ENCODE measurements at regions not wholly inside any gene's neighbourhood (a gene's known extent, or its start where the extent isn't known, plus 50 kb on each side); places are given as distances from the start of the nearest gene placed in this dataset.

DNA sequence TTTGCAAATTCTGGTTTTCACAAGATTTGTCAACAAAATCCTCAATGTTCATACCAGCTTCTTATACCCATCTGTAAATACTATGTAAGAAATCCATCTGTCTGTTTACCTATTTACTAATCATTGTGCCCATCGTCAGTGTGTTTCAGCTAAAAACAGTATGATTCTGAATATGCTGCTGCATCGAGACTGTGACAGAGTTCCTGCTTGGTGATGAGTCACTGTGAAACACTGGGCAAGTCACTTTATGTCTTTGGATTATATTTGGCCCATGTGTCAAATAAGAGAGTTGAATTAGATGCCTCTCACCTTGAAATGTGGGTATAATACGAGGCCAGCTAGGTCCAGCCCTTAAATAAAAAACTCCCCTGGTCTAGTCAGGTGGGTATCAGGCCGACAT, 79.3 kb downstream of the CBLL2 start:
- TF ChIP-seq, protein P1, sequence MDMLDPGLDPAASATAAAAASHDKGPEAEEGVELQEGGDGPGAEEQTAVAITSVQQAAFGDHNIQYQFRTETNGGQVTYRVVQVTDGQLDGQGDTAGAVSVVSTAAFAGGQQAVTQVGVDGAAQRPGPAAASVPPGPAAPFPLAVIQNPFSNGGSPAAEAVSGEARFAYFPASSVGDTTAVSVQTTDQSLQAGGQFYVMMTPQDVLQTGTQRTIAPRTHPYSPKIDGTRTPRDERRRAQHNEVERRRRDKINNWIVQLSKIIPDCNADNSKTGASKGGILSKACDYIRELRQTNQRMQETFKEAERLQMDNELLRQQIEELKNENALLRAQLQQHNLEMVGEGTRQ (CRISPR knock-in tag; IDR thresholded peaks at IDR 0.05), result no peak
- TF ChIP-seq JUN (CRISPR knock-in tag; IDR thresholded peaks at IDR 0.05) (no peak), ESRRA (CRISPR knock-in tag; IDR thresholded peaks at IDR 0.05; ENCODE audit: borderline replicate concordance) (no peak), ZNF317 (CRISPR knock-in tag; IDR thresholded peaks at IDR 0.05; ENCODE audit: borderline replicate concordance, low read depth) (no peak), SP1 (CRISPR knock-in tag; conservative IDR thresholded peaks at IDR 0.05) (no peak), NFE2L1 (CRISPR knock-in tag; IDR thresholded peaks at IDR 0.05) (no peak), ZNF138 (CRISPR knock-in tag; conservative IDR thresholded peaks at IDR 0.05) (no peak), ATF1 (CRISPR knock-in tag; IDR thresholded peaks at IDR 0.05) (no peak), FOXP1 (CRISPR knock-in tag; IDR thresholded peaks at IDR 0.05; ENCODE audit: borderline replicate concordance) (no peak)
- TF ChIP-seq, protein P2, sequence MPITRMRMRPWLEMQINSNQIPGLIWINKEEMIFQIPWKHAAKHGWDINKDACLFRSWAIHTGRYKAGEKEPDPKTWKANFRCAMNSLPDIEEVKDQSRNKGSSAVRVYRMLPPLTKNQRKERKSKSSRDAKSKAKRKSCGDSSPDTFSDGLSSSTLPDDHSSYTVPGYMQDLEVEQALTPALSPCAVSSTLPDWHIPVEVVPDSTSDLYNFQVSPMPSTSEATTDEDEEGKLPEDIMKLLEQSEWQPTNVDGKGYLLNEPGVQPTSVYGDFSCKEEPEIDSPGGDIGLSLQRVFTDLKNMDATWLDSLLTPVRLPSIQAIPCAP (CRISPR knock-in tag; IDR thresholded peaks at IDR 0.05), result no peak
- TF ChIP-seq, protein P3, sequence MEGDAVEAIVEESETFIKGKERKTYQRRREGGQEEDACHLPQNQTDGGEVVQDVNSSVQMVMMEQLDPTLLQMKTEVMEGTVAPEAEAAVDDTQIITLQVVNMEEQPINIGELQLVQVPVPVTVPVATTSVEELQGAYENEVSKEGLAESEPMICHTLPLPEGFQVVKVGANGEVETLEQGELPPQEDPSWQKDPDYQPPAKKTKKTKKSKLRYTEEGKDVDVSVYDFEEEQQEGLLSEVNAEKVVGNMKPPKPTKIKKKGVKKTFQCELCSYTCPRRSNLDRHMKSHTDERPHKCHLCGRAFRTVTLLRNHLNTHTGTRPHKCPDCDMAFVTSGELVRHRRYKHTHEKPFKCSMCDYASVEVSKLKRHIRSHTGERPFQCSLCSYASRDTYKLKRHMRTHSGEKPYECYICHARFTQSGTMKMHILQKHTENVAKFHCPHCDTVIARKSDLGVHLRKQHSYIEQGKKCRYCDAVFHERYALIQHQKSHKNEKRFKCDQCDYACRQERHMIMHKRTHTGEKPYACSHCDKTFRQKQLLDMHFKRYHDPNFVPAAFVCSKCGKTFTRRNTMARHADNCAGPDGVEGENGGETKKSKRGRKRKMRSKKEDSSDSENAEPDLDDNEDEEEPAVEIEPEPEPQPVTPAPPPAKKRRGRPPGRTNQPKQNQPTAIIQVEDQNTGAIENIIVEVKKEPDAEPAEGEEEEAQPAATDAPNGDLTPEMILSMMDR (IDR thresholded peaks at IDR 0.05), result no peak
- TF ChIP-seq, protein P4, sequence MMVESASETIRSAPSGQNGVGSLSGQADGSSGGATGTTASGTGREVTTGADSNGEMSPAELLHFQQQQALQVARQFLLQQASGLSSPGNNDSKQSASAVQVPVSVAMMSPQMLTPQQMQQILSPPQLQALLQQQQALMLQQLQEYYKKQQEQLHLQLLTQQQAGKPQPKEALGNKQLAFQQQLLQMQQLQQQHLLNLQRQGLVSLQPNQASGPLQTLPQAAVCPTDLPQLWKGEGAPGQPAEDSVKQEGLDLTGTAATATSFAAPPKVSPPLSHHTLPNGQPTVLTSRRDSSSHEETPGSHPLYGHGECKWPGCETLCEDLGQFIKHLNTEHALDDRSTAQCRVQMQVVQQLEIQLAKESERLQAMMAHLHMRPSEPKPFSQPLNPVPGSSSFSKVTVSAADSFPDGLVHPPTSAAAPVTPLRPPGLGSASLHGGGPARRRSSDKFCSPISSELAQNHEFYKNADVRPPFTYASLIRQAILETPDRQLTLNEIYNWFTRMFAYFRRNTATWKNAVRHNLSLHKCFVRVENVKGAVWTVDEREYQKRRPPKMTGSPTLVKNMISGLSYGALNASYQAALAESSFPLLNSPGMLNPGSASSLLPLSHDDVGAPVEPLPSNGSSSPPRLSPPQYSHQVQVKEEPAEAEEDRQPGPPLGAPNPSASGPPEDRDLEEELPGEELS (CRISPR knock-in tag; IDR thresholded peaks at IDR 0.05), result no peak
- TF ChIP-seq, protein P5, sequence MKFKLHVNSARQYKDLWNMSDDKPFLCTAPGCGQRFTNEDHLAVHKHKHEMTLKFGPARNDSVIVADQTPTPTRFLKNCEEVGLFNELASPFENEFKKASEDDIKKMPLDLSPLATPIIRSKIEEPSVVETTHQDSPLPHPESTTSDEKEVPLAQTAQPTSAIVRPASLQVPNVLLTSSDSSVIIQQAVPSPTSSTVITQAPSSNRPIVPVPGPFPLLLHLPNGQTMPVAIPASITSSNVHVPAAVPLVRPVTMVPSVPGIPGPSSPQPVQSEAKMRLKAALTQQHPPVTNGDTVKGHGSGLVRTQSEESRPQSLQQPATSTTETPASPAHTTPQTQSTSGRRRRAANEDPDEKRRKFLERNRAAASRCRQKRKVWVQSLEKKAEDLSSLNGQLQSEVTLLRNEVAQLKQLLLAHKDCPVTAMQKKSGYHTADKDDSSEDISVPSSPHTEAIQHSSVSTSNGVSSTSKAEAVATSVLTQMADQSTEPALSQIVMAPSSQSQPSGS (CRISPR knock-in tag; IDR thresholded peaks at IDR 0.05; ENCODE audit: borderline replicate concordance, low read depth), result no peak
- TF ChIP-seq, protein P6, sequence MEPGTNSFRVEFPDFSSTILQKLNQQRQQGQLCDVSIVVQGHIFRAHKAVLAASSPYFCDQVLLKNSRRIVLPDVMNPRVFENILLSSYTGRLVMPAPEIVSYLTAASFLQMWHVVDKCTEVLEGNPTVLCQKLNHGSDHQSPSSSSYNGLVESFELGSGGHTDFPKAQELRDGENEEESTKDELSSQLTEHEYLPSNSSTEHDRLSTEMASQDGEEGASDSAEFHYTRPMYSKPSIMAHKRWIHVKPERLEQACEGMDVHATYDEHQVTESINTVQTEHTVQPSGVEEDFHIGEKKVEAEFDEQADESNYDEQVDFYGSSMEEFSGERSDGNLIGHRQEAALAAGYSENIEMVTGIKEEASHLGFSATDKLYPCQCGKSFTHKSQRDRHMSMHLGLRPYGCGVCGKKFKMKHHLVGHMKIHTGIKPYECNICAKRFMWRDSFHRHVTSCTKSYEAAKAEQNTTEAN (CRISPR knock-in tag; IDR thresholded peaks at IDR 0.05), result no peak

All from WTC11 (cell line).